ENCODE measurements at regions not wholly inside any gene's neighbourhood (a gene's known extent, or its start where the extent isn't known, plus 50 kb on each side); places are given as distances from the start of the nearest gene placed in this dataset.

GRCh38 chr13:39941236-39941635 lies 285.8 kb downstream of the COG6 start:
- TF ChIP-seq CTCF (conservative IDR thresholded peaks at IDR 0.05; ENCODE audit: low read depth in 2 of 2) (no peak), REST (IDR thresholded peaks at IDR 0.05; ENCODE audit: unreplicated experiment) (no peak), EZH2phosphoT487 (IDR thresholded peaks at IDR 0.05; ENCODE audit: unreplicated experiment) (no peak), POLR2AphosphoS5 (IDR thresholded peaks at IDR 0.05; ENCODE audit: low read depth) (no peak), ETS1 (IDR thresholded peaks at IDR 0.05) (no peak), CREB1 (CRISPR knock-in tag; IDR thresholded peaks at IDR 0.05; ENCODE audit: low read depth) (no peak), ZNF331 (CRISPR knock-in tag; IDR thresholded peaks at IDR 0.05; ENCODE audit: low read depth) (no peak), JUNB (IDR thresholded peaks at IDR 0.05; ENCODE audit: unreplicated experiment) (no peak), EZH2 (IDR thresholded peaks at IDR 0.05; ENCODE audit: low read depth, unreplicated experiment) (no peak), ZNF462 (CRISPR knock-in tag; IDR thresholded peaks at IDR 0.05) (no peak), ZNF114 (CRISPR knock-in tag; IDR thresholded peaks at IDR 0.05) (no peak), STAT1 (IDR thresholded peaks at IDR 0.05; ENCODE audit: unreplicated experiment) (no peak), NANOG (IDR thresholded peaks at IDR 0.05; ENCODE audit: borderline replicate concordance) (no peak)

Measured in GM23338 (cell line).